ENCODE measurements at regions not wholly inside any gene's neighbourhood (a gene's known extent, or its start where the extent isn't known, plus 50 kb on each side); places are given as distances from the start of the nearest gene placed in this dataset.

GRCh38 chr3:177603148-177603603, 405.9 kb upstream of the TBL1XR1 start:
- TF ChIP-seq CTCF (IDR thresholded peaks at IDR 0.05; ENCODE audit: control extremely low read depth in 1 of 3, insufficient read depth in 1 of 3, low read depth in 1 of 3, low read length in 3 of 3) (no peak), RFX5 (IDR thresholded peaks at IDR 0.05; ENCODE audit: borderline replicate concordance, low read depth, low read length) (no peak), CEBPB (IDR thresholded peaks at IDR 0.05; ENCODE audit: low read depth, low read length) (no peak), EZH2 (IDR thresholded peaks at IDR 0.05; ENCODE audit: low read depth, low read length, severe bottlenecking) (no peak), FOSL1 (IDR thresholded peaks at IDR 0.05; ENCODE audit: insufficient read depth, low read depth, low read length) (no peak), SIN3A (conservative IDR thresholded peaks at IDR 0.05 in 1 of 2, IDR thresholded peaks at IDR 0.05 in 1 of 2; ENCODE audit: low read depth in 1 of 2, low read length in 2 of 2) (no peak), RAD21 (IDR thresholded peaks at IDR 0.05 in 1 of 2, conservative IDR thresholded peaks at IDR 0.05 in 1 of 2; ENCODE audit: low read depth in 2 of 2, low read length in 2 of 2) (no peak)
